Esophagus squamous epithelium (tissue), 4 donors: ENCODE measurements at regions not wholly inside any gene's neighbourhood (a gene's known extent, or its start where the extent isn't known, plus 50 kb on each side); places are given as distances from the start of the nearest gene placed in this dataset.

Experiments used
- POLR2A ChIP-seq, 4 donors: fragments of 450-650 bp; IDR thresholded peaks; one replicate each; pipeline ENCODE4 v1.6.1; 2017; ENCODE audit warnings: antibody characterized with exemption in 4 of 4, mild to moderate bottlenecking in 4 of 4, moderate library complexity in 3 of 4
- TF ChIP-seq, protein P1 (sequence below), 6 experiments: fragments of 450-650 bp in 4 of 6; fragments of 200-600 bp in 2 of 6; sonication (generic) in 2 of 6; IDR thresholded peaks; one replicate each; pipeline ENCODE4 v1.5.1; 2016 to 2019; ENCODE audit warnings: antibody characterized with exemption in 6 of 6, mild to moderate bottlenecking in 4 of 6, moderate library complexity in 4 of 6

DNA sequence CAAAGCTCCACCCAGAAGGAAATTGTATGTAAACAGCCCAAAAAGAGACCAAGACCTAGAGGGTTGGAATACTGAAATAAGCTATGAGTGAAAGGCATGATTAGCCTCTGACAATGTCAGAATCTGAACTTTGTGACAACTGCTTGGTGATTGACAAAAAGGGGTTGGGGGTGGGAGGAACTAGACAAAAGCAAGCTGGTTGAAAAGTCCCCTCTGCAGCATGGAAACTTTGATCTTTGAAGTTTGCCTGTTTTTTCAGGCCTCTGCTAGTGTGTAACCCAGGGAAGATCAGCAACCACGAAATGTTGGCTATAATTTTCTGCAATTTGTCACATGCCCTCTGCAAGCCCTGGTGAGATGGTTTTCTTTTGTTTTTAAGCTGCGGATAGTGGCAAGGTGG is 104.8 kb upstream of the SLC25A13 start:
- TF ChIP-seq, protein P1, sequence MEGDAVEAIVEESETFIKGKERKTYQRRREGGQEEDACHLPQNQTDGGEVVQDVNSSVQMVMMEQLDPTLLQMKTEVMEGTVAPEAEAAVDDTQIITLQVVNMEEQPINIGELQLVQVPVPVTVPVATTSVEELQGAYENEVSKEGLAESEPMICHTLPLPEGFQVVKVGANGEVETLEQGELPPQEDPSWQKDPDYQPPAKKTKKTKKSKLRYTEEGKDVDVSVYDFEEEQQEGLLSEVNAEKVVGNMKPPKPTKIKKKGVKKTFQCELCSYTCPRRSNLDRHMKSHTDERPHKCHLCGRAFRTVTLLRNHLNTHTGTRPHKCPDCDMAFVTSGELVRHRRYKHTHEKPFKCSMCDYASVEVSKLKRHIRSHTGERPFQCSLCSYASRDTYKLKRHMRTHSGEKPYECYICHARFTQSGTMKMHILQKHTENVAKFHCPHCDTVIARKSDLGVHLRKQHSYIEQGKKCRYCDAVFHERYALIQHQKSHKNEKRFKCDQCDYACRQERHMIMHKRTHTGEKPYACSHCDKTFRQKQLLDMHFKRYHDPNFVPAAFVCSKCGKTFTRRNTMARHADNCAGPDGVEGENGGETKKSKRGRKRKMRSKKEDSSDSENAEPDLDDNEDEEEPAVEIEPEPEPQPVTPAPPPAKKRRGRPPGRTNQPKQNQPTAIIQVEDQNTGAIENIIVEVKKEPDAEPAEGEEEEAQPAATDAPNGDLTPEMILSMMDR (IDR thresholded peaks at IDR 0.05): no peak
- no peak for TF ChIP-seq POLR2A (IDR thresholded peaks at IDR 0.05)
